ENCODE measurements at regions not wholly inside any gene's neighbourhood (a gene's known extent, or its start where the extent isn't known, plus 50 kb on each side); places are given as distances from the start of the nearest gene placed in this dataset.

DNA sequence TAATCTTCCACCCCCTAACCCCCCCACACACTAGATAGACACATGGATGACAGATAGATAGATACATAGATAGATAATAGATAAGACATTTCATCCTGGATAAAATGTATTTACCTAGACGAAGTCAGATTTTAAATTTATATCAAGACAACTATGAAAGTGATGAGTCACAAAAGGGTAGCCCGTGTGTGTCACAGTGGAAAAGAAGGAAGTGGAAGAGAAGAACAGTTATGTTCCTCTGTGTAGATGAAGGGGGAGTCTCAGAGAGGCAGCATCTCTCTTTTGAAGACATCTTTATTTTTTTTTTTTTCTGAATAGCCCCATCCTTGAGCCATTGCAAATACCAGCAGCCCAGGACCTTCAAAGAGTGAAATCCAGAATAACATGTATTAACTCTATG lies 121.7 kb upstream of the VGLL2 start:
- Histone ChIP-seq H3T11ph (ENCODE audit: low read length) (no peak overlapping the region), H3K56ac (ENCODE audit: insufficient read length, low read depth, low read length) (no peak overlapping the region), H4K5ac (ENCODE audit: insufficient read length, low read depth, low read length) (no peak overlapping the region), H3K4me1 (ENCODE audit: insufficient read depth, low read length) (0 out of 2 replicates have a peak, but pooled peaks cover 6% of the 10 kb centered on the region), H2BK15ac (ENCODE audit: low read depth, low read length) (no peak overlapping the region), H3K79me1 (ENCODE audit: insufficient read depth, low read depth, low read length, poor library complexity, severe bottlenecking) (no peaks in the 10 kb centered on the region), H2AFZ (ENCODE audit: low read length) (no peak overlapping the region), H4K20me1 (ENCODE audit: control insufficient read depth, insufficient read depth, insufficient read length) (no peaks in the 10 kb centered on the region), H2BK120ac (ENCODE audit: low read depth, low read length, poor library complexity, severe bottlenecking) (no peak overlapping the region), H2BK5ac (ENCODE audit: insufficient read length, low read length) (no peak overlapping the region), H4K91ac (ENCODE audit: insufficient read length, low read depth, low read length) (no peak overlapping the region), H3K4ac (ENCODE audit: low read depth, low read length) (no peak overlapping the region), H2AK5ac (ENCODE audit: insufficient read length, low read length) (no peak overlapping the region), H3K27ac (ENCODE audit: insufficient read length, low read depth, low read length) (no peak overlapping the region), H3K9ac (ENCODE audit: extremely low read depth, insufficient read length, low read length) (no peak overlapping the region), H2BK20ac (ENCODE audit: low read depth, low read length, poor library complexity, severe bottlenecking) (no peak overlapping the region), H4K8ac (replicated peaks; ENCODE audit: insufficient read length, low read depth, low read length) (no peak overlapping the region), H3K18ac (ENCODE audit: insufficient read length, low read depth, low read length) (no peak overlapping the region), H3K27me3 (ENCODE audit: insufficient read depth, low read length) (no peaks in the 10 kb centered on the region), H3K79me2 (ENCODE audit: insufficient read depth, low read length) (no peaks in the 10 kb centered on the region), H3K14ac (ENCODE audit: insufficient read depth, low read length) (no peak overlapping the region), H2BK12ac (ENCODE audit: insufficient read length, low read depth, low read length) (no peak overlapping the region), H3K23ac (ENCODE audit: insufficient read length, low read depth, low read length) (no peak overlapping the region), H3K9me3 (ENCODE audit: control insufficient read depth, low read depth, low read length) (no peaks in the 10 kb centered on the region), H3K23me2 (ENCODE audit: insufficient read length, low read depth, low read length, poor library complexity, severe bottlenecking) (no peaks in the 10 kb centered on the region), H3K4me2 (ENCODE audit: insufficient read depth, insufficient read length, low read length) (no peak overlapping the region)
- Mint-ChIP-seq H3K9me3 (peaks cover 16 to 22% of the 10 kb centered on the region in 2 experiments), H3K27me3 (ENCODE audit: low read depth) (no peaks in the 10 kb centered on the region), H3K36me3 (ENCODE audit: insufficient read depth in 1 of 3, low read depth in 3 of 3) (peaks cover 6 to 19% (median 9%) of the 10 kb centered on the region in 3 experiments; a peak in 6 of 7 replicates), H3K4me3 (no peak overlapping the region), H3K4me1 (peaks cover 13 to 15% of the 10 kb centered on the region in 2 experiments), H3K27ac (no peak overlapping the region; a peak in 1 of 7 replicates)
- no CpG with 5 or more reads among the region's 2 CpGs for WGBS (ENCODE audit: extremely low coverage, insufficient read length, low lambda C conversion rate)
- TF ChIP-seq, protein P1, sequence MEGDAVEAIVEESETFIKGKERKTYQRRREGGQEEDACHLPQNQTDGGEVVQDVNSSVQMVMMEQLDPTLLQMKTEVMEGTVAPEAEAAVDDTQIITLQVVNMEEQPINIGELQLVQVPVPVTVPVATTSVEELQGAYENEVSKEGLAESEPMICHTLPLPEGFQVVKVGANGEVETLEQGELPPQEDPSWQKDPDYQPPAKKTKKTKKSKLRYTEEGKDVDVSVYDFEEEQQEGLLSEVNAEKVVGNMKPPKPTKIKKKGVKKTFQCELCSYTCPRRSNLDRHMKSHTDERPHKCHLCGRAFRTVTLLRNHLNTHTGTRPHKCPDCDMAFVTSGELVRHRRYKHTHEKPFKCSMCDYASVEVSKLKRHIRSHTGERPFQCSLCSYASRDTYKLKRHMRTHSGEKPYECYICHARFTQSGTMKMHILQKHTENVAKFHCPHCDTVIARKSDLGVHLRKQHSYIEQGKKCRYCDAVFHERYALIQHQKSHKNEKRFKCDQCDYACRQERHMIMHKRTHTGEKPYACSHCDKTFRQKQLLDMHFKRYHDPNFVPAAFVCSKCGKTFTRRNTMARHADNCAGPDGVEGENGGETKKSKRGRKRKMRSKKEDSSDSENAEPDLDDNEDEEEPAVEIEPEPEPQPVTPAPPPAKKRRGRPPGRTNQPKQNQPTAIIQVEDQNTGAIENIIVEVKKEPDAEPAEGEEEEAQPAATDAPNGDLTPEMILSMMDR (conservative IDR thresholded peaks at IDR 0.05), result no peak
- DNase-seq, result no peak
